Left lung (tissue), 4 donors: ENCODE measurements at regions not wholly inside any gene's neighbourhood (a gene's known extent, or its start where the extent isn't known, plus 50 kb on each side); places are given as distances from the start of the nearest gene placed in this dataset.

Experiments
- ATAC-seq: fragments of 200-7000 bp; cut with Tn5 transposase; one replicate; pipeline ENCODE4 v1.9.1; 2020; ENCODE audit warnings: moderate library complexity
- DNase-seq, 4 donors: peaks; one replicate each; pipeline ENCODE4 v3.0.0-alpha.2; 2013 to 2020
- H3K27ac ChIP-seq, 2 donors: fragments of 200-600 bp; sonication (generic) in 1 of 2; one replicate each; pipeline versions ENCODE4 v1.5.0 to v1.8.0; 2020 to 2021
- H3K27me3 ChIP-seq, 2 donors: fragments of 200-600 bp; sonication (generic) in 1 of 2; one replicate each; pipeline versions ENCODE4 v1.5.0 to v1.8.0; 2020 to 2021
- H3K36me3 ChIP-seq, 2 donors: fragments of 200-600 bp; sonication (generic) in 1 of 2; one replicate each; pipeline versions ENCODE4 v1.5.0 to v1.8.0; 2020 to 2021
- H3K4me1 ChIP-seq, 2 donors: fragments of 200-600 bp; one replicate each; pipeline ENCODE4 v1.8.0; 2021
- H3K4me3 ChIP-seq, 2 donors: fragments of 200-600 bp; sonication (generic) in 1 of 2; one replicate each; pipeline versions ENCODE4 v1.5.0 to v1.8.0; 2020 to 2021; ENCODE audit warnings: mild to moderate bottlenecking in 1 of 2
- H3K9me3 ChIP-seq, 2 donors: fragments of 200-600 bp; sonication (generic) in 1 of 2; one replicate each; pipeline versions ENCODE4 v1.5.0 to v1.8.0; 2020 to 2021
- CTCF ChIP-seq, 2 donors: fragments of 200-600 bp; sonication (generic) in 1 of 2; IDR thresholded peaks; one replicate each; pipeline versions ENCODE4 v1.5.0 to v1.8.0; 2021; ENCODE audit warnings: antibody characterized with exemption in 2 of 2
- intact Hi-C, 2 donors: fragments of 100-400 bp; cut with DNase I; formaldehyde crosslinking; loops; one replicate each; pipeline versions ENCODE4 v1.11.2 to v1.14.2; 2022
- donor health status: DM: no; HTN: yes; CAD: no.
- donor health status: DM: no; HTN: no; CAD: no.

GRCh38 chrX:45719751-45720501 is 519.2 kb upstream of the DIPK2B start:
- ATAC-seq (no peak), DNase-seq (no peak)
- no peak for TF ChIP-seq CTCF (IDR thresholded peaks at IDR 0.05)
- no peak overlapping the region for H3K27ac ChIP-seq
- H3K4me1 ChIP-seq = peaks cover 0 to 10% of the 10 kb centered on the region in 2 donors
- H3K9me3 ChIP-seq = no peaks in the 10 kb centered on the region
- H3K36me3 ChIP-seq = no peaks in the 10 kb centered on the region
- no peak overlapping the region for H3K4me3 ChIP-seq
- intact Hi-C loops = no loop called here
- H3K27me3 ChIP-seq = no peaks in the 10 kb centered on the region

GRCh38 chrX:45718676-45719075 is 518.0 kb upstream of the DIPK2B start:
- no peak for TF ChIP-seq CTCF (IDR thresholded peaks at IDR 0.05)
- no peak for ATAC-seq
- Histone ChIP-seq H3K27me3 (no peaks in the 10 kb centered on the region), H3K27ac (no peak overlapping the region), H3K36me3 (no peaks in the 10 kb centered on the region), H3K4me3 (no peak overlapping the region), H3K9me3 (no peaks in the 10 kb centered on the region), H3K4me1 (peaks cover 0 to 10% of the 10 kb centered on the region in 2 donors)
- intact Hi-C loops = no loop called here
- DNase-seq = no peak

GRCh38 chrX:45716750-45717149 is 516.1 kb upstream of the DIPK2B start:
- no peaks in the 10 kb centered on the region for H3K27me3 ChIP-seq
- intact Hi-C loops = no loop called here
- TF ChIP-seq CTCF (IDR thresholded peaks at IDR 0.05) = no peak
- ATAC-seq = no peak
- no peak overlapping the region for H3K27ac ChIP-seq
- H3K9me3 ChIP-seq = no peaks in the 10 kb centered on the region
- no peak for DNase-seq
- no peaks in the 10 kb centered on the region for H3K36me3 ChIP-seq
- no peak overlapping the region for H3K4me3 ChIP-seq
- H3K4me1 ChIP-seq = peaks cover 0 to 10% of the 10 kb centered on the region in 2 donors

- no peaks in the 10 kb centered on the region for H3K27me3 ChIP-seq
- ATAC-seq = no peak
- no peaks in the 10 kb centered on the region for H3K36me3 ChIP-seq
- H3K4me1 ChIP-seq = peaks cover 0 to 10% of the 10 kb centered on the region in 2 donors
- H3K9me3 ChIP-seq = no peaks in the 10 kb centered on the region
- H3K4me3 ChIP-seq = no peak overlapping the region
- intact Hi-C loops = no loop called here
- TF ChIP-seq CTCF (IDR thresholded peaks at IDR 0.05) = no peak
- H3K27ac ChIP-seq = no peak overlapping the region
- no peak for DNase-seq
Measured at GRCh38 chrX:45715748-45716147, 515.1 kb upstream of the DIPK2B start.

DNA sequence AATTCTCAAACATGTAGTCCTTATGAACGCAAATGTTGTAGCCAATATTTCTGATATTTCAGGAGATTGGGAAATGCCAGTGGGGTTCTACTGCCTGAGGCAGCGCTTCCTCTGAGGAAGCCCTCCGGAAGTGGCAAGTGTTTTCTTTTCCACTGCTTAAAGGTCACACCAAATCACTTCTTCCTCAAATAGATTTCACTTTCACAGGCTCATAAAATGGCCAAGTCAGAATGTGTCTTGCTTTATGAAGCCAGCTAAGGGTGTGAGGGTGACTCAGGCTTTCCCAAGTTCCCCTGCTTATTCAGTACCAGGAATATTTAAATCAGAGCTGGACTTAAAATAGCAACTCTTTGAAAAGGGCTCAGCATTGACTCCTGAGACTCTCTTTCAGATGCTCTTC is 514.2 kb upstream of the DIPK2B start:
- no peak for TF ChIP-seq CTCF (IDR thresholded peaks at IDR 0.05)
- H3K36me3 ChIP-seq = no peaks in the 10 kb centered on the region
- intact Hi-C loops = no loop called here
- H3K4me1 ChIP-seq = peaks cover 0 to 17% of the 10 kb centered on the region in 2 donors
- H3K27me3 ChIP-seq = no peaks in the 10 kb centered on the region
- ATAC-seq (peak; percentile 69), DNase-seq (no peak)
- H3K4me3 ChIP-seq = no peak overlapping the region
- H3K9me3 ChIP-seq = no peaks in the 10 kb centered on the region
- peak overlapping the region in 1 of 2 donors; percentile 37 for H3K27ac ChIP-seq
